Neural cell (in vitro differentiated cells): ENCODE measurements at regions not wholly inside any gene's neighbourhood (a gene's known extent, or its start where the extent isn't known, plus 50 kb on each side); places are given as distances from the start of the nearest gene placed in this dataset.

Source experiments
- H2AFZ ChIP-seq: fragments of 200-600, 300-800 bp; sonication (generic), shearing (Covaris generic); 2 replicates; pipeline ENCODE4 v1.6.0; 2014; ENCODE audit warnings: low read depth, mild to moderate bottlenecking, antibody characterized with exemption, low read length, moderate library complexity
- H3F3A ChIP-seq: fragments of 200-600 bp; shearing (Covaris generic); 2 replicates; pipeline ENCODE4 v1.6.1; 2016; ENCODE audit warnings: mild to moderate bottlenecking, moderate library complexity, mixed read lengths, antibody characterized with exemption, low read length; ENCODE audit not compliant: insufficient read depth, poor library complexity, severe bottlenecking
- H3K27ac ChIP-seq: fragments of 200-600, 300-800 bp; sonication (generic), shearing (Covaris generic); 2 replicates; pipeline ENCODE4 v1.5.1; 2014; ENCODE audit warnings: mild to moderate bottlenecking, low read length, moderate library complexity
- H3K27me3 ChIP-seq: fragments of 300-800, 200-600 bp; sonication (generic), shearing (Covaris generic); 2 replicates; pipeline ENCODE4 v1.6.0; 2014; ENCODE audit warnings: mild to moderate bottlenecking, low read depth, low read length, moderate library complexity; ENCODE audit not compliant: insufficient read depth
- H3K36me3 ChIP-seq: fragments of 300-800, 200-600 bp; sonication (generic), shearing (Covaris generic); 2 replicates; pipeline ENCODE4 v1.5.1; 2014; ENCODE audit warnings: mild to moderate bottlenecking, antibody characterized with exemption, low read length, moderate library complexity; ENCODE audit not compliant: insufficient read depth
- H3K4me2 ChIP-seq: fragments of 300-800, 200-600 bp; sonication (generic), shearing (Covaris generic); 2 replicates; pipeline ENCODE4 v1.6.0; 2014; ENCODE audit warnings: mild to moderate bottlenecking, low read length
- H3K4me3 ChIP-seq: fragments of 300-800, 200-600 bp; sonication (generic), shearing (Covaris generic); 2 replicates; pipeline ENCODE4 v1.5.1; 2014; ENCODE audit warnings: mild to moderate bottlenecking, low read length, moderate library complexity
- H3K79me2 ChIP-seq: fragments of 200-600 bp; shearing (Covaris generic); replicated peaks from 2 replicates; pipeline ENCODE4 v1.6.0; 2014; ENCODE audit warnings: mild to moderate bottlenecking, low read length, moderate library complexity; ENCODE audit not compliant: insufficient read depth
- H3K9ac ChIP-seq: fragments of 300-800, 200-600 bp; sonication (generic), shearing (Covaris generic); 2 replicates; pipeline ENCODE4 v1.6.1; 2016; ENCODE audit warnings: mild to moderate bottlenecking, low read length, mixed read lengths
- H3K9me2 ChIP-seq: fragments of 200-600 bp; shearing (Covaris generic); 2 replicates; pipeline ENCODE4 v1.6.1; 2016; ENCODE audit warnings: mild to moderate bottlenecking, low read length, mixed read lengths; ENCODE audit not compliant: insufficient read depth
- H3K9me3 ChIP-seq: fragments of 200-600, 300-800 bp; sonication (generic), shearing (Covaris generic); 2 replicates; pipeline ENCODE4 v1.6.1; 2016; ENCODE audit warnings: mild to moderate bottlenecking, mixed run types, low read length, moderate library complexity, mixed read lengths
- H4K20me1 ChIP-seq: fragments of 200-600 bp; shearing (Covaris generic); 2 replicates; pipeline ENCODE4 v1.6.1; 2016; ENCODE audit warnings: mild to moderate bottlenecking, mixed run types; ENCODE audit not compliant: insufficient read depth
- EP300 ChIP-seq: fragments of 450-650 bp; conservative IDR thresholded peaks from 2 replicates; pipeline ENCODE4 v1.6.1; 2014; ENCODE audit warnings: antibody characterized with exemption, mild to moderate bottlenecking, moderate library complexity; ENCODE audit not compliant: poor library complexity, severe bottlenecking
- EZH2 ChIP-seq: fragments of 200-600, 300-800 bp; shearing (Covaris generic), sonication (generic); IDR thresholded peaks from 2 replicates; pipeline ENCODE4 v1.6.1; 2014; ENCODE audit warnings: antibody characterized with exemption, low read length, borderline replicate concordance, mild to moderate bottlenecking; ENCODE audit not compliant: insufficient read depth, poor library complexity, severe bottlenecking
- MXI1 ChIP-seq: fragments of 450-650 bp; conservative IDR thresholded peaks from 2 replicates; pipeline ENCODE4 v1.6.1; 2014; ENCODE audit warnings: antibody characterized with exemption, mild to moderate bottlenecking; ENCODE audit not compliant: poor library complexity, severe bottlenecking
- POLR2AphosphoS5 ChIP-seq: IDR thresholded peaks from 2 replicates; pipeline ENCODE4 v1.6.1; 2012
- RAD21 ChIP-seq: fragments of 450-650 bp; conservative IDR thresholded peaks from 2 replicates; pipeline ENCODE4 v1.6.1; 2014; ENCODE audit warnings: antibody characterized with exemption, mild to moderate bottlenecking, moderate library complexity
- SMC3 ChIP-seq: fragments of 450-650 bp; conservative IDR thresholded peaks from 2 replicates; pipeline ENCODE4 v1.6.1; 2014; ENCODE audit warnings: antibody characterized with exemption, mild to moderate bottlenecking, moderate library complexity; ENCODE audit not compliant: poor library complexity
- TAF1 ChIP-seq: IDR thresholded peaks from 2 replicates; pipeline ENCODE4 v1.6.1; 2012; ENCODE audit warnings: low read depth
- TF ChIP-seq, protein P1 (sequence below): fragments of 450-650 bp; IDR thresholded peaks from 2 replicates; pipeline ENCODE4 v1.5.1; 2014; ENCODE audit warnings: antibody characterized with exemption, mild to moderate bottlenecking, moderate library complexity; ENCODE audit not compliant: poor library complexity, severe bottlenecking
- TF ChIP-seq, protein P2 (sequence below): IDR thresholded peaks from 2 replicates; pipeline ENCODE4 v1.6.1; 2012; ENCODE audit warnings: borderline replicate concordance

DNA sequence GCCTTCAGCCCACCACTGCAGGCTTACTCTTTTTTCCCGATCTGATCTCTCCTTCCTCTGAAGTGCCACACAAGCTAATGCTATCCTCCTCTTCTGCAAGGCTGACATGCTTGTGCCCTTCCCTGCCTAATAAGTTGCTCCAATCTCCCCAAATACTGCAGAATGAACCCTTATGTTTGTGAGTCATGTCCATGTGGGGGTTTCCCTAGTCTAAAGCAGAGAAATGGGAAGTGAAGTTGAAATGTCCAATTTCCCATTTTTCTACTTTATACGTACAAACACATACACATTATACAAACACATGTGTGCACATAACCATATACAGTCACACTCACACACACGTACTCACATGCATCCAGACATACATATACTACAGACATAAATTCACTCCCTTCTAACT is 288.1 kb upstream of the CELF4 start:
- H3K4me3 ChIP-seq, result no peak overlapping the region
- H3K36me3 ChIP-seq, result no peaks in the 10 kb centered on the region
- no peaks in the 10 kb centered on the region for H4K20me1 ChIP-seq
- H3K4me2 ChIP-seq, result no peak overlapping the region
- TF ChIP-seq MXI1 (no peak), EP300 (no peak), EZH2 (no peak), SMC3 (no peak), TAF1 (no peak), RAD21 (no peak)
- TF ChIP-seq, protein P1, sequence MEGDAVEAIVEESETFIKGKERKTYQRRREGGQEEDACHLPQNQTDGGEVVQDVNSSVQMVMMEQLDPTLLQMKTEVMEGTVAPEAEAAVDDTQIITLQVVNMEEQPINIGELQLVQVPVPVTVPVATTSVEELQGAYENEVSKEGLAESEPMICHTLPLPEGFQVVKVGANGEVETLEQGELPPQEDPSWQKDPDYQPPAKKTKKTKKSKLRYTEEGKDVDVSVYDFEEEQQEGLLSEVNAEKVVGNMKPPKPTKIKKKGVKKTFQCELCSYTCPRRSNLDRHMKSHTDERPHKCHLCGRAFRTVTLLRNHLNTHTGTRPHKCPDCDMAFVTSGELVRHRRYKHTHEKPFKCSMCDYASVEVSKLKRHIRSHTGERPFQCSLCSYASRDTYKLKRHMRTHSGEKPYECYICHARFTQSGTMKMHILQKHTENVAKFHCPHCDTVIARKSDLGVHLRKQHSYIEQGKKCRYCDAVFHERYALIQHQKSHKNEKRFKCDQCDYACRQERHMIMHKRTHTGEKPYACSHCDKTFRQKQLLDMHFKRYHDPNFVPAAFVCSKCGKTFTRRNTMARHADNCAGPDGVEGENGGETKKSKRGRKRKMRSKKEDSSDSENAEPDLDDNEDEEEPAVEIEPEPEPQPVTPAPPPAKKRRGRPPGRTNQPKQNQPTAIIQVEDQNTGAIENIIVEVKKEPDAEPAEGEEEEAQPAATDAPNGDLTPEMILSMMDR, result no peak
- TF ChIP-seq, protein P2, sequence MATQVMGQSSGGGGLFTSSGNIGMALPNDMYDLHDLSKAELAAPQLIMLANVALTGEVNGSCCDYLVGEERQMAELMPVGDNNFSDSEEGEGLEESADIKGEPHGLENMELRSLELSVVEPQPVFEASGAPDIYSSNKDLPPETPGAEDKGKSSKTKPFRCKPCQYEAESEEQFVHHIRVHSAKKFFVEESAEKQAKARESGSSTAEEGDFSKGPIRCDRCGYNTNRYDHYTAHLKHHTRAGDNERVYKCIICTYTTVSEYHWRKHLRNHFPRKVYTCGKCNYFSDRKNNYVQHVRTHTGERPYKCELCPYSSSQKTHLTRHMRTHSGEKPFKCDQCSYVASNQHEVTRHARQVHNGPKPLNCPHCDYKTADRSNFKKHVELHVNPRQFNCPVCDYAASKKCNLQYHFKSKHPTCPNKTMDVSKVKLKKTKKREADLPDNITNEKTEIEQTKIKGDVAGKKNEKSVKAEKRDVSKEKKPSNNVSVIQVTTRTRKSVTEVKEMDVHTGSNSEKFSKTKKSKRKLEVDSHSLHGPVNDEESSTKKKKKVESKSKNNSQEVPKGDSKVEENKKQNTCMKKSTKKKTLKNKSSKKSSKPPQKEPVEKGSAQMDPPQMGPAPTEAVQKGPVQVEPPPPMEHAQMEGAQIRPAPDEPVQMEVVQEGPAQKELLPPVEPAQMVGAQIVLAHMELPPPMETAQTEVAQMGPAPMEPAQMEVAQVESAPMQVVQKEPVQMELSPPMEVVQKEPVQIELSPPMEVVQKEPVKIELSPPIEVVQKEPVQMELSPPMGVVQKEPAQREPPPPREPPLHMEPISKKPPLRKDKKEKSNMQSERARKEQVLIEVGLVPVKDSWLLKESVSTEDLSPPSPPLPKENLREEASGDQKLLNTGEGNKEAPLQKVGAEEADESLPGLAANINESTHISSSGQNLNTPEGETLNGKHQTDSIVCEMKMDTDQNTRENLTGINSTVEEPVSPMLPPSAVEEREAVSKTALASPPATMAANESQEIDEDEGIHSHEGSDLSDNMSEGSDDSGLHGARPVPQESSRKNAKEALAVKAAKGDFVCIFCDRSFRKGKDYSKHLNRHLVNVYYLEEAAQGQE, result no peak
- no peaks in the 10 kb centered on the region for H3K27me3 ChIP-seq
- no peaks in the 10 kb centered on the region for H3K9me2 ChIP-seq
- no peaks in the 10 kb centered on the region for H3K79me2 ChIP-seq
- no peak overlapping the region for H3K9ac ChIP-seq
- no peak overlapping the region for H2AFZ ChIP-seq
- H3K9me3 ChIP-seq, result no peaks in the 10 kb centered on the region
- H3F3A ChIP-seq, result no peaks in the 10 kb centered on the region
- no peak overlapping the region for H3K27ac ChIP-seq

GRCh38 chr18:37852464-37852863 is 286.9 kb upstream of the CELF4 start:
- no peaks in the 10 kb centered on the region for H3F3A ChIP-seq
- no peak overlapping the region for H3K9ac ChIP-seq
- no peaks in the 10 kb centered on the region for H3K36me3 ChIP-seq
- H3K9me2 ChIP-seq, result no peaks in the 10 kb centered on the region
- no peak overlapping the region for H3K4me3 ChIP-seq
- H4K20me1 ChIP-seq, result no peaks in the 10 kb centered on the region
- no peaks in the 10 kb centered on the region for H3K9me3 ChIP-seq
- no peak for TF ChIP-seq EZH2
- TF ChIP-seq EP300, result no peak
- TF ChIP-seq, protein P1, result no peak
- no peak for TF ChIP-seq SMC3
- TF ChIP-seq TAF1, result no peak
- TF ChIP-seq POLR2AphosphoS5, result no peak
- no peak for TF ChIP-seq RAD21
- TF ChIP-seq, protein P2, result no peak
- no peak for TF ChIP-seq MXI1
- H2AFZ ChIP-seq, result no peak overlapping the region
- H3K27me3 ChIP-seq, result no peaks in the 10 kb centered on the region
- H3K27ac ChIP-seq, result no peak overlapping the region
- no peaks in the 10 kb centered on the region for H3K79me2 ChIP-seq
- H3K4me2 ChIP-seq, result no peak overlapping the region
